CD4-positive, alpha-beta T cell treated with Interleukin-21 for 1 hour (primary cell): ENCODE measurements at regions not wholly inside any gene's neighbourhood (a gene's known extent, or its start where the extent isn't known, plus 50 kb on each side); places are given as distances from the start of the nearest gene placed in this dataset.
A peak's percentile ranks its signal among the peaks of the same experiment; 100 is the strongest.

Experiments used
- DNase-seq: peaks from one replicate; pipeline ENCODE4 v3.0.0-alpha.2; 2020

- no peak for DNase-seq
Measured at GRCh38 chr14:36083317-36083716, 93.2 kb downstream of the PTCSC3 start.

- DNase-seq, result no peak
Measured at GRCh38 chr14:36078080-36078479, 98.4 kb downstream of the PTCSC3 start.

GRCh38 chr14:36076197-36076596 lies 100.3 kb downstream of the PTCSC3 start:
- no peak for DNase-seq

GRCh38 chr14:36075203-36075602 lies 101.3 kb downstream of the PTCSC3 start:
- DNase-seq, result no peak

- DNase-seq, result no peak
Measured at GRCh38 chr14:36070720-36071043, 105.8 kb downstream of the PTCSC3 start.

GRCh38 chr14:36070031-36070719 lies 106.3 kb downstream of the PTCSC3 start:
- no peak for DNase-seq

GRCh38 chr14:36069535-36069900 lies 107.0 kb downstream of the PTCSC3 start:
- DNase-seq, result peak; percentile 36

- no peak for DNase-seq
Measured at GRCh38 chr14:36068777-36069534, 107.6 kb downstream of the PTCSC3 start.

- no peak for DNase-seq
Measured at GRCh38 chr14:36067428-36068187, 108.9 kb downstream of the PTCSC3 start.

GRCh38 chr14:36066636-36067035 lies 109.9 kb downstream of the PTCSC3 start:
- DNase-seq, result no peak

GRCh38 chr14:36065831-36066230 lies 110.7 kb downstream of the PTCSC3 start:
- DNase-seq, result no peak

- DNase-seq, result no peak
Measured at GRCh38 chr14:36059531-36059930, 117.0 kb downstream of the PTCSC3 start.

- DNase-seq, result no peak
Measured at GRCh38 chr14:36057452-36058116, 118.9 kb downstream of the PTCSC3 start.

GRCh38 chr14:36056845-36057244 lies 119.7 kb downstream of the PTCSC3 start:
- DNase-seq, result no peak

GRCh38 chr14:36055681-36056225 lies 120.8 kb downstream of the PTCSC3 start:
- no peak for DNase-seq

GRCh38 chr14:36055052-36055378 lies 121.5 kb downstream of the PTCSC3 start:
- no peak for DNase-seq

GRCh38 chr14:36054353-36055051 lies 122.0 kb downstream of the PTCSC3 start:
- DNase-seq, result no peak

GRCh38 chr14:36052681-36053080 lies 123.8 kb downstream of the PTCSC3 start:
- DNase-seq, result no peak

- DNase-seq, result no peak
Measured at GRCh38 chr14:36052063-36052462, 124.5 kb downstream of the PTCSC3 start.

- no peak for DNase-seq
Measured at GRCh38 chr14:36048667-36049066, 127.9 kb downstream of the PTCSC3 start.

- DNase-seq, result no peak
Measured at GRCh38 chr14:36047912-36048311, 128.6 kb downstream of the PTCSC3 start.

- DNase-seq, result no peak
Measured at GRCh38 chr14:36035675-36036074, 140.8 kb downstream of the PTCSC3 start.

- DNase-seq, result no peak
Measured at GRCh38 chr14:36028665-36029064, 147.9 kb downstream of the PTCSC3 start.
